ENCODE measurements at regions not wholly inside any gene's neighbourhood (a gene's known extent, or its start where the extent isn't known, plus 50 kb on each side); places are given as distances from the start of the nearest gene placed in this dataset.
"Not testable (repeated sequence)": the region's sequence is repeated elsewhere in the genome, so short reads cannot be mapped to it uniquely, and the experiment has no call there.

DNA sequence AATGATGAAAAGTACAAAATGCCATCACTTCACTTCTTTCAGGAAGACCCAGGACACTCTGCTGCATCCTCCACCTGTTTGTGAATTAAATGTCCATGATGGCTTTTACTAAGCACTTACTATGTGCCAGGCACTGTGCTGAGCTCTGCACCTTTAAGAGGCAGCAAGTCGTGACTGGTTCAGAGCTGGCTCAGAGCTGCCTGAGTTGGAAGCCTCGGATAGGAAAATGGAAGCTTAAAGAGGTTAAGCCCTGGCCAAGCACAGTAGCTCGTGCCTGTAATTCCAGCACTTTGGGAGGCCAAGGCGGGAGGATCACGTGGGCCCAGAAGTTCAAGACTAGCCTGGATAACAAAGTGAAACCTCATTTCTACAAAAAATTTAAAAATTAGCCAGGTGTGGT is 95.6 kb downstream of the SNX5 start:
- no peak for DNase-seq

DNA sequence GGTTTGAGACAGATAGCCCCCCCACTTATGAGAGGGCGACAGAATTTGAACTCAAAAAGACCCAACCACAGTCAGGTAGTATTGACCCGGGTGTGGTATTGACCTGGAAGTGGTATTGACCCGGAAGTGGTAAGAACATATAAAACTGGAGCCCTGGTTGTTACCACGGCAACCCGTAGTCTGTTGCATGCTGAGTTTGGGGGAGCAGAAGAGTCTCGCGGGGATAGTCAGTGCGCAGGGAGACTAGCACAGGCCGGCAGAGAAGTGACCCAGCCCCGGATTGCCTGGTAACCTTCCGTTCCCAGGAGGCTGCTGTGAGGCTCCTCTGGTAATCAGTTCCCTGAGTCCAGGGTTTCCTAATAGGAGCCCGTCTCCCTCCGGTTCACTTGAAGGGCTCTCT is 96.2 kb downstream of the SNX5 start:
- DNase-seq = no peak

DNA sequence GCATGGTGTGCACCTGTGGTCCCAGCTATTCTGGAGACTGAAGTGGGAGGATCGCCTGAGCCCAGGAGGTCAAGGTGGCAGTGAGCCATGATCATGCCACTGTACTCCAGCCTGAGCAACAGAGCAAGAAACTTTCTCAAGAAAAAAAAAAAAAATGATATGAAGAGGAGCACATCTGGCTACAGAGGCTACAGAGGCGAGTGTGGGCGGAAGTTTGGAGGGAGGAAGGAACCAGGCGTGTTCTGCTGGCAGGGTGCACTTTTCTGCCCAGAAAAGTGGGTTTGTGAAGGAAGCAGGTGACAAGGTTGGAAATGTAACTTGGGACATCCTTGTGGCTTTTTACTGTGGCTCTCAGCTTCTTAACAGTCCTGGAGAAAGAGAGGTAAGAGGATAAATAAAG is 96.7 kb downstream of the SNX5 start:
- no peak for DNase-seq

DNA sequence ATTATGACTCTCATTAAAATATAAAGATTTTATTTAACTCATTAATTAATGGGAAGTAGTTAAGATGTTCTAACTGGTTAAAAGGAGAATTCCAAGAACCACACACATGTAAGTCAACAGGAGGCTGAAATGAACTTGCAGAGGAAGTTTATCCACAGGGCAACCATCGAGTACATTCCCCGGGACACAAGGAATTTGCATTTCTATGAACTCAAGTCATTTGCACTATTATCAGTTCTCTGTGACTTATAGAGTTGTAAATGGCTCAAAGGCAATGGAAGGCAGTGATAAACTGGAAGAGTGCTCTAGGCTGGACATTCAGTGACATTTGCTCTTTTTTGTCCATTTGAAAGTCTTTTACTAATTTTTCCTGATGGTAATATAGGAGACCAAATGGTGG is 97.4 kb downstream of the SNX5 start:
- DNase-seq = no peak

DNA sequence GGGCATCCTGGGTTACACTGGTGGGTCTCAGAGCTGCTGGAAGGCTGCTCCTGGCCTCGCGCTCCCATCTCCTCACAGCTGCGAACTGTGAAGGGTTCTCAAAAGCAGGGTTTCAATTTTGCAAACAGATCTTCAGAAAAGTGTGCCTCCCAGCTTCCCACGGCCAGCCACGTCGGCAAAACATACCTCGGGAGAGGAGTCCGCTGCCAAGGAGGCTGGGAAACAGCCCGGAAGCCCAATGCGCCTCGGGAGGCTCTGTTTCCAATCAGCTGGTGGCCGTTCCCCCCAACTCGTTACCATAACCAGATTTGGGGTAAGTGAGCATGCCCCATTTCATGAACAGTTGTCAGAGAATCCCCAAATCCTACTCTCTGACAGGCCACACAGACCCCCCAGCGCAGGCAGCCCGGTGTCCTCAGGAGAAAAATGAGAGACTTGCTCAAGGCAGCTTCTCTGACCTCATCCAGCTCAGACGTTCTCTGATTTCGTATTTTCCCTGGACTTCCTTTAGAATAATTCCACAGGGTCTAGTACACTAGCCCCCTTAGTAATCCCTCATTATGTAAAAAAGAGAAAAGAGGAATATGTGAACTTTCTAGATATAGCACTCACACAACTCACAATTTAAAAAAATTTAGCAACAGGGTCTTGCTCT is 98.4 kb downstream of the SNX5 start:
- no peak for DNase-seq

DNA sequence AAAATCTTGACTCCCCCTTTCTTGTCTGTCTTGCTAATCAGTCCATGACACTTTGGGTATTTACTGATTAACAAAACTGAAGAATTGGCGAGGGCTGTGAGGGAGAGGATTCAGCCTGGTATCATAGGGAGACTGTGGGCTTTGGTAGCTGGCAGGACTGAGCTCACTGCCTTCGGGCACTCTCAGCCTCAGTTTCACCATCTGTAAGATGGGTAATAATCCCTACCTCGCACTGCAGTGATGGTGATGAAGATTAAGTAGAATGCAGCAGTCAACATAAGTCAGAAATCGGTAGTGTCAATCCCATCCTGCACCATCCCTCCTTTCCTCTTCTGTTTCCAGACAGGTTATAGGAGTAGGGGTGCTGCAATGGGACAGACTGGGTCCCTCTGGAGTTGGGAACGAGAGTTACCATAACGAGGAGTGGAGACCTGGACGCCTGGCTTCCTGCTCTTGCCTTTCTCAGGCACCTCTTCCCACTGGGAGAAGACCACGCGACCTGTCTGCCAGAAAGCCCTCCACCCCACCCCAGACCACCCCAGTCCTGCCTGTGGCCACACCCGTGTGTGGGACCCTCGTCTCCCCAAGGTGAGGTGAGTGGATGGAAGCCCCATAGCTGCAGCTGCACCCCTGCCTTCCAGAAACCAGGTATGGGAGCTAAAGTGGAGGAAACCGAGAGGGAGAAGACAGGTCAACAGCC is 99.1 kb downstream of the SNX5 start:
- no peak for DNase-seq

DNA sequence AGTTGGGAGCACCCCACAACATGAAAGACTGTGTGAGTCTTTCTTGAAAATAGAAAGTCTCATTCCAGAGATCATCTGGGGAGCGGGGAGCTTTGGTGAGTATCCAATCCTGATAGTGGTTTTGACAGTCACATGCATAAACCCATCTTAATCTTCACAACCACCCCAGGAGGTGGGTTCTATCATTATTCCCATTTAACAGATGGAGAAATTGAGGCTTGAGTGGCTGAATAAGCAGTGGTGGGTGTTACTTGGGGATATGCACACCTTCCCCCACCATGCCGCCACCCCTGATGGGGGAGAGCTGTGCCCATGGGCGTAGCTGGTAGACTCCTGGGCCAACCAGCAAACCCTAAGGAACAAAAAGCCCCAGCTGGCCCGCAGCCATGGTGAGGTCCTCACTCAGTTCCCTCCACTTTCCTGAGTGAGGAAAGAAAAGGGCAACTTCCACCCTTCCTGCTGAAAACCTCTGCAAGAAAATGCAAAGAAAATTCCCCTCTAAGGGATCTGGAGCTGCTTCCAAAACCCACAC is 99.8 kb downstream of the SNX5 start:
- DNase-seq = no peak

DNA sequence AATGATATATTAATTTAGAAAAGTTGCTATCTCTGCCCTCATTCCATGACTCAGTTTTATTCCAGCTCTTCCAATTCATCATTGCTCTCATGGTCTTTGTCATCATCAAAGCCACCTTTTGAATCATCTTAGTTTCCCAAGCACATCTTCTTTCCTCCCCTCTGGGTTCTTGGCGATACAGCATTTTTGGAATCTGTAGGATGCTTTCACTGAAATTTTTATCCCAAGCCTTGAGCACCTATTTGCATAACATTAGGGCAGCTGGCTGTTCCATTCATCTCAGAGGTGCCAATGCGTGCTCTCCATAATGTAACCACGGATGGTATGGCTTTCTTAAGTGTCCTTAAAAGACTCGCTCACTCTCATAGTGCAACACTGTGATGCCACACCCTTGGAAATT is 100.4 kb downstream of the SNX5 start:
- no peak for DNase-seq

DNA sequence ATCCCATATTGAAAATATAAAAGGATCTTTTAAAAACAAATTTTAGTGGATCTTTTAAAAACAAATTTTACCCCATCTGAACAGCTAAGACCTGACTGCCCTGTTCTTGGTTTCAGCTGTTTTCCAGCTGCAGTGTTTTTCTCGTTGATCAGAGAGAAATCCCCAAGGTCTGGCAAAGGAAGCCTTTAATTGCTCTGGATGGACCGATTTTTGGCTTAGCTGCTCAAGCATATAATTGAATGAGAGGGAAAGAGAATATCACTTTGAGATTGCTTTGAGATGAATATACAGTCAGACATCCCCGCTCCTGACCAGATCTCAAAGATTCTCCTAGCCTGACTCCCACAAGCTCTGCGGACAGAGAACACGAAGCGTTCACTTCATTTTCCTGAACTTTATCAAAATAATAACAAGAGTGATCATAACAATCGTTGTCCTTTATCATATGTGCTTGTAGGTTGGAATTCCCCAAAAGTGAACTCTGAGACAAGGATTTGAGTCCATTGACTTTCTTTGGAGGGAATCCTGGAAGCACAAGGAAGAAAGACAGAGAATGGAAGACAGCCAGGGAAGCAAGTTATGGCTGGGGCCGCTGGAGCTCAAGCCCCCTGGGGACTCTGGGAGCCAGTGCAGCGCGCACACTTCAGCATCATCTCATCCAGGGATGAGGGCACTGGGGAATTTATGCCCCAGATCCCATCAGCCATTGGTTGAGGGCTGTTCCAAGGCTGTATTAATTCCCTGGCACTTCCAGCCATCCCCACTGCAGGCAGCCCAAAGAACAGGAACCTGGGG is 101.3 kb downstream of the SNX5 start:
- no peak for DNase-seq

DNA sequence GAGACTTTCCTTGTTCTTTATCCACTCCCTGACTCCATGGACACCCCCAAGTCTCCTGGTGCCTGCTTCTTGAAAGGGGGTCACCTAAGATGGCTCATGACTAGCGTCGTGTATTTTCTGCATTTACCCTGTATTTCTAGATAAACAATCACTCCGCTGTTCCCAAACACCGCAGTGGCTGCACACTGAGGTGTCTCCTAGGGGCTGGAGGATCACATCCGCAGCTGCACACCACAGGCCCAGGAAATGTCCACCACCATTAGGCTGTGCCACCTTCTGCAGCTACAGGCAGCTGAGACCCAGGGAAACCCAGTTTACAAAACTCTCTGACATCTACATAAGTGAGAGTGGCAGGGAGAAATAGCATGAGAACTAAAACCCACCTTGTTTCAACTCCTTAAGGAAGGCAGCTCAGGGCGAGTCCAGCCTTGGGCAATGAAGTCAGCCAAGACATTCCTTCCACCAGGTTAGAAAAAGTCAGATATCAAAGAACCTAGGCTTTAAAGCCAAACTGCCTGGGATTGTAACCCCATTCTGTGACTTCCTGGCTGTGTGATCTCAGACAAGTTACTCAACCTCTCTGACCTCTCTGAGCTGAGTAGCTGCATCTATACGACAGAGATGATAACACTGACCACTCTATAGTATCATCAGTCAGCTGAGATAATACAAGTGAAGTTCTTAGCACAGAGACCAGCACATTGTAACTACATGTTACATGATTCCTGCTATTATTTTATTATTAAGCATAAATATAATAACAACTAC is 102.2 kb downstream of the SNX5 start:
- DNase-seq = no peak

DNA sequence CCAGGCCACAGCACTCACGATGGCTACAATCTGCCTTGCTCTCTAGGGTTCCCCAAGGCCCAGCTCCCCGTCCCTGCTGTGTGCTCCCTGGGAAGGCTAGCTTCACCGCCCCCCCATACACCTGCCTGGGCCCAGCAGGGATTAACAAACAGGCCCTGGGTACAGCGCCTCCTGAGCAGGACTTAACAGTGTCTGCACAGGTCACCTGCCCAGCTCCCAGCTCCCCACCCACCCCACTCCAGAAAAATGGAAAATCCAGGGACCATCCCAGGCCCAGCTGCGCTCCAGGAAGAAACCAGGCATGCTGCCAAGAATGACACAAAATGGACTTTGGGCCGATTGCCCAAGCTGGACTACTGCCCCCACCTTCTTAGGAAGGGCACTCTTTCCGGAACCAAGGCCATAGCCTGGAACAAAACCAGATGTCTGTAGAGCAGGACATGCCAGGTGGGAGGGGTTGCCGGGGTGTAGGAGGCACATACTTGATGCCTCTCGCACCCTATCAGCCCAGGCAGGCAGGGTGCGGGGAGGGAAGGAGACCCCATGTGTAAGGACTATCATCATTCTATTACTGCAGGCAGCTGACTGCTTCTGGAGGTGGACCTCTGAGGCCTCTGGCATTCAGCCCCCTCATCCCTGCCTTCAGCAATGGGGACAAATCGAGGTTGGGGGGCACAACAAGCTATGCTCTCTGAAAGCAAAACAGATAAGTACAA is 104.9 kb downstream of the SNX5 start:
- DNase-seq = no peak

DNA sequence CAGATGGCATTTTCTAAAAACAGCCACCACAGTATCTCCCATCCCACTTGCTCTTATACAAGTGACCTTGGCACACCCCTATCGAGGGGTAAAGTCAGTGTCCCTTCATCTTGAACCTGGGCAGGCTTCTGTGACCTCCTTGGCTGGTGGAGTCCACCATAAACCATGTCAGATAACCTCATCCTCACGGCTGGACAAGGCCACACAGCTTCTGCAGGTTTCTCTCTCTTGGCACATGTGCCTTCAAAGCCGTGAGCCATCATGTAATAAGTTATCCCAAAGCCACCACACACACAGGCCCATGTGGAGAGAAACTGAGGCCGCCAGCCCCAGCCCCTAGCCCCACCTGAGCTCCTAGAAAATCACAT is 105.4 kb downstream of the SNX5 start:
- DNase-seq = no peak

DNA sequence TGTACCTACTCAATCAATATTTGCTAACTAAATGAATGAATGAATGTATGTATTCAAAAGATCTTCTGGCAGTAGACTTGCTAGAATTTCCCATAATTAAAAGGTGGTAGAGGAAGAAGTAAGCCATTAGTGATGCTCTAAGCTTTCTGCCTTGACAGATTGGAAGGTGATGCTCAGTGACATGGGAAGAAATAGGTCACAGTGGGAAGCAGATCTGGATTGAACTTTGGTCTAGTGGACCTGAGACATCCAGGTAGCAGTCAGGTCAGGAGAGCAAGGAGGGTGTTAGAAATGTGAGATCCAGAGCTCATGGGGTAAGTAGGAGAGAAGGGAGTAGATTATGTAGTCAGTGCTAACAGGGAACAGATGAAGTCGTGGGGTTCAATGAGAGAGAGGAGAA is 106.4 kb downstream of the SNX5 start:
- DNase-seq = no peak

DNA sequence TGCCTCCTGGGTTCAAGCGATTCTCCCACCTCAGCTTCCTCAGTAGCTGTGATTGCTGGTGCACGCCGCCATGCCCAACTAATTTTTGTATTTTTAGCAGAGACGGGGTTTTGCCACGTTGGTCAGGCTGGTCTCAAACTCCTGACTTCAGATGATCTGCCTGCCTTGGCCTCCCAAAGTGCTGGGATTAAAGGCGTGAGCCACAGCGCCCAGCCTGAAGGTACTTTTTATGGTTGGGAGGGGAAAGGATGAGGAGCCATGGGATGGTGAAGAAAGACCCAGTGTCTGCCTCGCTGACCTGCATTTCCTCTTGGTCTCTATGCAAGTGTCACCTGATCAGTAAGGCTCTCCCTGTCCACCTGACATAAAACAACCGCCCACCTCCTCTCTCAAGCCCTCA is 107.0 kb downstream of the SNX5 start:
- not testable (repeated sequence) for DNase-seq

DNA sequence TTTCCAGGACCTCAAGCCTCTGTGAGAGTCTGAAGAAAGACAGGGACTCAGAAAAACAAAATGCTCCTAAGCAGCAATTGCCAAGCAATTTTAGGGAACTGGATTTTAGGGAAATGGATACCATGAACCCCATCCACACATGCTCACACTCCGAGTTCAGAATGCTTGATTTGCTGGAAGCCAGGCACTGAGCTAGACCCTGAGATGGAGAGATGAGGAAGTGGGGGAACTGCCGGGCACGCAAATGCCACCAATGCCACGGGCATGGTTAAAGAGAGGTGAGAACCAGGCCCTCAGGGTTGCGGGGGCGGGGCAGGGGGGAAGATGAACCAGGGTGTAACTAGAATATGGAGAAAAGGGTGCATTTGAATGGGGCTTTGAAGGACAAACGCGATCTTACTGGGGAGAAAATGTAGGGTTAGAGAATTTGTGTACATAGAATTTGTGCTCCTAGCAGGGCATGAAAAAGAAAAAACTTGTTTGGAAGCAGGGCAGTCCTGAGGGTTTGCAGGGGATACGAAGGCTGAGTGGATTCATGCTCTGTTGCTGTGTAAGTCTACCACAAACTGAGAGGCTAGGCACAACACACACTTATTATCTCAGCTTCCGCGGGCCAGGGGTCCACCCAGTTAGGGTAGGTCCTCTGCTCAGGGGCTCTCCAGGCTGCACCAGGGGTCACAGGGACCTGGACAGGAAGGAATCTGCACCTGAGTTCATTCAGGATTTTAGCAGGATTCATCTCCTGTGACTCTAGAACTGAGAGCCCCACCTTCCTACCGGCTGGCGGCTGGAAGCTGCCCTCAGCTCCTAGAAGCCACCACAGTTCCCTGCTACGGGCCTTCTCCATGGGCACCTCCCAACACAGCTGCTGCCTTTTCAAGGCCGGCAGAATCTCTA is 108.0 kb downstream of the SNX5 start:
- no peak for DNase-seq

DNA sequence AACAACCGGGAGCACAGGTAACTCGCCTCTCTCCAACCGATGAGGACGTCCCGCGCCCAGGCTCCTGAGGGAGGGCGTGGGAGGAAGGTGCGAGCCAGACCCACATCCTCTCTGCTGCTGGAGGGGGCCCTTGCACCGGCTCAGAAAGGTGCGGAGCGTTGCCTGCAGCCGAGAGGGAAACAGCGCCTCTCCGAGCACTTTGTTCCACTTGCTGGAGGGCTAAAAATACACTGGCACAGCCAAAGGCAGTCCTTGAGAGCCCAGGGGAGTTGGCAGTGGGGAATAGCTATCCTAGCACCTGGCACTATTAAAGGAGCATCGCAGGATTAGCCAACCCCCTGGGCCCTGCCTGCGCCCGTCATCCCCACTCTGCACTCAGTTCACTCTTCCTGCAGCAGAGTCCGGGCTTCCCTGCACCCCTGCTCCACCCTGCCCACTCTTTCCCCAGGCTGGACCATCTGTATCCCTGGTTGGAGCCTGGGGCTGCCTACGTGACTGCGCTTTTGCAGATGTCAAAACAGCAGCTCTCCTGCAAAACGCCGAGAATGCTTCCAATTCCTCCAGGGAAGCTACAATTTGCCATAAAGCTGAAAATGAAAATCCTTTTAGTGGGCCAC is 108.9 kb downstream of the SNX5 start:
- no peak for DNase-seq

DNA sequence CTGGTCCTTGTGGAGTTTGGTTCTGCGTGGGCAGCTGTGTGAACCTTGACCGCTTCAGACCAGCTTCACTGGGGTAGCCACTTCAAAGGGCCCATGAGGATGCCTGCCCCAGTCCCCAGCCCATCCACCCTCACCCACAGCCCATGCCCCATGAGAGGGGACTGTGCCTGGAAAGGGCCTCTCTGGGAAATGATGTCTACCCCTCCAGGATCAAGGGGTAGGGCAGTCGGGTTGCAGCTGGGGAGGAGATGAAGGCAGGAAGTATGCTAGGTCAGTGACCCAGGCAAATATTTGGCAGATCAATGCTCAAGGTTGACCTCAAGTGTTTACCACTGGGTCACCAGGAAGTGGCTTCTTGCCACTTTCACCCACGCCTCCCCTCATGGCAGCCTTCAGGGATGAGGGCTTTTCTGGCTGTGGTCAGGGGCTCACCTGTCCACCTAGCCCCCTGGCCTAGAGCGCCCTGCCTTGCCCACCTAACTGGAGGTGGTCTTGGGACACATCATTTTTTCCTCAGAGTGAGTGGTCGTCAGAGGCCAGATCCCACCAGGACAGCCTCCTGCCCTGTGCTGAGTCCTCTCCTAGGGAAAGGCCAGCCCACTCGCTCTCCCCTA is 109.5 kb downstream of the SNX5 start:
- no peak for DNase-seq

DNA sequence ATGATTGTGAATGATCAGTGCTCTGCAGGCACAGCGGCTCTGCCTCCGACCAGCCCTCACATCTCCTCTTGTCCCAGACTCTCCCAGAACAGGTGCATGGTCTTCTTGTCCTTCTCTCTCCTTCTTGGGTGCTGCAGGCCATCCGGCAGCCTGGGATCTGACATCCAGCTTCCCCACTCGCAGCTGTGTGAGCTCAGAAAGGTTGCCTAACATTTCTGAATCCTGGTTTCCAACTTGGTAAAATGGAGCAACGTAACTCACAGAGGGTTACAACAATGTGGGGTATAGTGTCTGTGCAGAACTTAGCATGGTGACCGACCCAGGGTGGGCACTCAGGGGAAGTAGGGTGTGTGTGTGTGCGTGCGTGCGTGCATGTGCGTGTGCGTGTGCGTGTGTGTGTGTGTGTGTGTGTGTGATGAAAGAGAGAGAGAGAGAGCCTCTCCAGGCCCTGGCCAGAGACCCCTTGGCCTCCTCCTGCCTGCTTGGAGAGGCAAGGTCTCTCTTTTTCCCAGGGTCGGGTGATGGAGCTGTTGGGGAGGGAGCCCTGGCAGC is 110.1 kb downstream of the SNX5 start:
- DNase-seq = no peak

DNA sequence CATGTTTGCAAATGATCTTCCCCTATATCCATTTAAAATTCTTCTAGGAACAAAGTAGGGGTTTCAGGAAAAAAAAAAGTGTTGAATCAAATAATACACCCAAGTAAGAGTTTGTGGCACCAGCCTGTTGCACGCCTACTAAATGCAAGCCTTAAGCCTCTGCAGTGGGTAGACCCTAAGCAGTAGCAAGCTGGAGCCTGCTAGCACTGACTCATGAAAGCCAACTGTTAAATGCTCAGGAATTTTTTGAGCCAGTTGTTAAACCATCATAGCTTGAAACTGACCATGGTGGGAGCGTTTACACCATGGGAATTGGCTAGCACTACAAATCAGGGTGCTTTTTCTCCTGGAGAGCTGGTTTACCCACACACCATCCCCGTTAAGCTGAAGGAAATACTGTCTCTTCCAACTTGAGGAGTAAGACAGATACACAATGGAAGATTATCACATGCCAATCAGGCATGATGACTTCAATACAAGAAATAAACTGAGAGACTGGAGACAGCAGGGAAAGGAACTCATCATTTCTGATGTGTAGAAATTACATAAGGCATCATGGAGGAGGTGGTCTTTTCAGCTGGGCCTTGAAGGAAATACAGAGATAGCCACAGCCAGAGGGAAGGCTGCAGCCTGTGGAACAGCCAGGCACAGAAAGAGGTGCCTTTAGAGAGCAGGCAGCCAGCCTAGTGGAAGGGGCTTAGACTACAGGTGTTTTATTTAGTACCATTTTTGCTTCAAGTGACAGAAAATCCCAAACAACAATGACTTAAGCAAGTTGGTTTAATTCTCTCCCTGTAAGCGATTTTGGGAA is 110.8 kb downstream of the SNX5 start:
- no peak for DNase-seq

Measured in cerebellar nuclear complex (tissue), 1 donor.